Chondrocyte (in vitro differentiated cells): ENCODE measurements at regions not wholly inside any gene's neighbourhood (a gene's known extent, or its start where the extent isn't known, plus 50 kb on each side); places are given as distances from the start of the nearest gene placed in this dataset.

Source experiments
- DNase-seq: peaks from one replicate; pipeline ENCODE4 v3.0.0; 2021; ENCODE audit warnings: mixed read lengths, low spot score
- H3K27ac Mint-ChIP-seq: one replicate; pipeline ENCODE4 v1.8.0; 2021; ENCODE audit warnings: mild to moderate bottlenecking, moderate library complexity, mixed read lengths; ENCODE audit not compliant: unreplicated experiment
- H3K27me3 Mint-ChIP-seq: 2 replicates; pipeline ENCODE4 v1.8.0; 2021; ENCODE audit warnings: low read depth, mixed read lengths
- H3K36me3 Mint-ChIP-seq: 2 replicates; pipeline ENCODE4 v1.8.0; 2021; ENCODE audit warnings: low read depth, mixed read lengths
- H3K4me1 Mint-ChIP-seq: 2 replicates; pipeline ENCODE4 v1.8.0; 2021; ENCODE audit warnings: low read depth, mild to moderate bottlenecking, mixed read lengths
- H3K4me3 Mint-ChIP-seq: one replicate; pipeline ENCODE4 v1.8.0; 2021; ENCODE audit warnings: mild to moderate bottlenecking, moderate library complexity, mixed read lengths; ENCODE audit not compliant: unreplicated experiment
- H3K9me3 Mint-ChIP-seq: 2 replicates; pipeline ENCODE4 v1.8.0; 2021; ENCODE audit warnings: low read depth, mixed read lengths
- CTCF ChIP-seq: fragments of 200-600 bp; sonication (generic); IDR thresholded peaks from 2 replicates; pipeline ENCODE4 v1.5.0; 2021; ENCODE audit warnings: antibody characterized with exemption, mild to moderate bottlenecking, moderate library complexity

DNA sequence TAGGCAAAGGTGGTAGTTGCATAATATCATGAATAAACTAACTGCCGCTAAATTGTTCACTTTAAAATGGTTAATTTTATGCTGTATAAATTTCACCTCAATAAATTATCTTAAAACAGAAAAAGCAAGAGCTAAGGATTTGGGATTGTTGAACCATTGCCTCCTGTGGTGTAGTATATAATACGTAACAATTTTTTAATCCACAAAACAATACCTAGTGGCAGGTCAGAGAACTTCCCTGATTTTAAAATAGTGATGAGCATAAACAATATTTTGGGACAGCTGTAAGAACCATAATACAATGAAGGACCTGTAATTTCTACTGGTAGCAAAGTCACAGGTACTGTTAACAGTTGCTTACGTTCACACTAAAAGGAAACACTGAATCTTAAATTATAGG, 161.9 kb upstream of the PRNP start:
- Mint-ChIP-seq H3K27me3 (peaks cover 13% of the 10 kb centered on the region), H3K9me3 (peaks cover 20% of the 10 kb centered on the region), H3K4me1 (no peaks in the 10 kb centered on the region), H3K27ac (no peak overlapping the region), H3K4me3 (no peak overlapping the region), H3K36me3 (peaks cover 4% of the 10 kb centered on the region)
- no peak for DNase-seq
- TF ChIP-seq CTCF, result no peak

DNA sequence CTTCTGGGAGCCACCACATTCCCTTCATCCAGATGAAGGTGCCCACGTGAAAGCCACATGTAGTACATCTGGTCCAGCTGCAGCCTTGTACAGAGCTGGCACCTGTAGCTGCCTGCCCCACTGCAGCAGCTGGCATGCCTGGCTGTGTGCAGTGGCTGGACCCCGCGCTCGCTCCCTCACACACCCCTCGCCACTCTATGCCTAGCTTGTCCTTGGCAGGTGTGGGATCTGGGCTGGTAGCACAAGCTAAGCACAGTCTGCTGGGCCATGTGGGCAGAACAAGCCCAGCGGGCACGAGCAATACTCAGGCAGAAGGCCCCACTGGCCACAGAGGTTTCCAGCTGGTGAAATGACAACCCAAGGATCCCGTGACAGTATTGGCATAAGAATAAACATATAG, 163.9 kb upstream of the PRNP start:
- DNase-seq, result no peak
- H3K4me3 Mint-ChIP-seq, result no peak overlapping the region
- no peaks in the 10 kb centered on the region for H3K4me1 Mint-ChIP-seq
- peaks cover 1% of the 10 kb centered on the region for H3K36me3 Mint-ChIP-seq
- no peak for TF ChIP-seq CTCF
- H3K27ac Mint-ChIP-seq, result no peak overlapping the region
- peaks cover 4% of the 10 kb centered on the region for H3K9me3 Mint-ChIP-seq
- peaks cover 9% of the 10 kb centered on the region for H3K27me3 Mint-ChIP-seq

DNA sequence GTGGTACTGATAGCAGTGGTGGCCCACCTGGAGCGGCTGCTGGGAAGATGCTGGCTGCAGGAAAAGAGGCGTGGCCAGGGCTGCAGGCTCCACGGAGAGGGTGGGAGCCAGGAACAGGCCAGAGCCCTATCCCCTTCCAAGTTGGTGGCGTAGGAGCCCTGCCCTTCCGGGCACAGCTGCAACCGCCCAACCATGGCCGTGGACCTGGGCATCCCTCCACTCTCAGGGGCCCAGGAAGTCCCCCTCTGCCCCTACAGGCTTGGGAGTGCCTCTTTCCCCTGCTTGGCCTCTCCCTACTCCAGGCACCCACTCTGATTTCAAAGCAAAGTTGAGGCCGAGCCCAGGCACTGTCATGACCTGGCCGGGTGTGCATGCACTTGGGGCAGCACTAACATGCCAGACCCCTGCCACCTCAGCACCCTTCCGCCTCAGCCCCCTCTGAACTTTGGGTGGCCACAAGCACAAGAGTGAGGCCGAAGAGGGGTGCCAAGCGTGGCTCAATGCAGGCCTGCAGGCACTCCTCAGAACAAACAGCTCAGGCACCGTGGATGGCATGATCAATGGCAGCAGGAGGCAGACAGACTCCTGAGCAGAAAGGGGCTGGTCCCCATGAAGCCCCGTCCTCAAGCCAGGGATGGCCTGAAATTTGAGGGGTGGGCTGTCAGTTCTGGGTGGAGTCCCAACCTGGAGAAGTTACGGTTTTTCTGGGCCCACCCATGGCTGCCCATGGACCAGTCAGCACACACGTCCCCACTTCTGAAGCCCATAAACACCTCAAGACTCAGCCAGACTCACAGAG, 164.9 kb upstream of the PRNP start:
- no peak for TF ChIP-seq CTCF
- peak; percentile 79 for DNase-seq

GRCh38 chr20:4519534-4519933, 166.7 kb upstream of the PRNP start:
- Mint-ChIP-seq H3K27me3 (peaks cover 7% of the 10 kb centered on the region), H3K4me1 (no peaks in the 10 kb centered on the region), H3K36me3 (no peaks in the 10 kb centered on the region), H3K27ac (no peak overlapping the region), H3K4me3 (no peak overlapping the region), H3K9me3 (peaks cover 4% of the 10 kb centered on the region)
- TF ChIP-seq CTCF, result peak; percentile 49
- no peak for DNase-seq

More for the DNA sequence above, 164.9 kb upstream of the PRNP start:
- no peaks in the 10 kb centered on the region for H3K4me1 Mint-ChIP-seq
- H3K4me3 Mint-ChIP-seq, result no peak overlapping the region
- peaks cover 4% of the 10 kb centered on the region for H3K9me3 Mint-ChIP-seq
- peaks cover 7% of the 10 kb centered on the region for H3K27me3 Mint-ChIP-seq
- H3K36me3 Mint-ChIP-seq, result no peaks in the 10 kb centered on the region
- H3K27ac Mint-ChIP-seq, result no peak overlapping the region

DNA sequence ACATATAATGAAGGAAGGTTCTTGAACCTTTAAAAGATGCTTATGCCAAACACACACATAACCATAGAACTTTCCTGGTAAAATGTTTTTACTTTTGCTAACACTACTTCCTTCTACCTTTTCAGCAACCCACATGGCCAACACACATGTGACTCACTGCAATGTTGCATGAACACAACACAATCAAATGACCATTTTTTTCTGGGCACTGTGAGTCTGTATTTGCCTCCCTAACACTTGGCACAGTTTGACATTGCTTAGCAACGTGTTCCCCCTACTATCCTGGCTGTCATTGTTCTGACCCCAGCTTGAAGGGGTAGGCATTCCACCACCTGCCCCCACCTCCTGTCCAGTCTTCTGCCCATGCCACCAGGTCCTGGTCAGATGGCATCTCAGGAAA, 169.4 kb upstream of the PRNP start:
- Mint-ChIP-seq H3K27me3 (peaks cover 7% of the 10 kb centered on the region), H3K4me1 (peaks cover 17% of the 10 kb centered on the region), H3K4me3 (no peak overlapping the region), H3K27ac (no peak overlapping the region), H3K9me3 (no peaks in the 10 kb centered on the region), H3K36me3 (no peaks in the 10 kb centered on the region)
- DNase-seq, result no peak
- TF ChIP-seq CTCF, result no peak
